ENCODE measurements at regions not wholly inside any gene's neighbourhood (a gene's known extent, or its start where the extent isn't known, plus 50 kb on each side); places are given as distances from the start of the nearest gene placed in this dataset.

DNA sequence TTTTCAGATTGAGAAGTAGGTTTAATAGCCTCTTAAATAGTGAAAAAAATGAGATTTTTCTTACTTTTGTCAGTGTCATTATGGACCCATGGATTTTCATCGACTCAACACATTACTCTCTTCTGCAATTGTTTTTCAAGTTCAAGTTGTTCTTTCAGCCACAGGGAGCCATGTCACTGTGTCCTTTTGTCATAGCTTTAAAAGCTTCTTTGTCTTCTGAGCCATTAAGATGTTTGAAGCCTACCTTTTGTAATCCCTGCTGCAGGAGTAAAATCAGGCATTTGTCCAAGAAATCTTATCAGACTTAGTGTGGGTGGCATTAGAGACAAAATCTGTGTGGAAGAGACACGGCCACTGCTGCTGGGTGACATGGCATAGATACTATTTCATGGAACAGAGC, 92.8 kb upstream of the ZP4 start:
- in situ Hi-C loops (cut with HindIII; ENCODE audit: low sequenced_read_pairs): no loop called here
- no peak for DNase-seq (ENCODE audit: low spot score)

DNA sequence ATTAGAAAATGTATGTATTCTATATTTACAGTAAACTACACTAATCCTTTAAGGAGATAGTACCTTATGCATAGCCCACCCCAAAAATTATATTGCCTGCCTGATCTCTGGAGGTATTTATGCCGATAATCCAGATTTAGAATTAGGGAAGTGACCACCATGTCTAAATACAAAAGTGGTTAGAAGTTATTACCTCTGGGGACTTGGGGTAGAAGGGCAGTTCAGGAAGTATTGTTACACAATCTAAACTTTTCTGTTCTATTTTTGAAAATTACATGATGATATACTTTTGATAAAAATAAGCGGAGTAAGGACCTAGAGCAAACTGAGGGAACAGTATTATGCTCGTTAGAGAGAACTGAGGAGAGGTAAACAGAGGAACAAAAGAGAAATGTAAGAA, 90.5 kb upstream of the ZP4 start:
- in situ Hi-C loops (cut with HindIII; ENCODE audit: low sequenced_read_pairs): no loop called here
- no peak for DNase-seq (ENCODE audit: low spot score)

DNA sequence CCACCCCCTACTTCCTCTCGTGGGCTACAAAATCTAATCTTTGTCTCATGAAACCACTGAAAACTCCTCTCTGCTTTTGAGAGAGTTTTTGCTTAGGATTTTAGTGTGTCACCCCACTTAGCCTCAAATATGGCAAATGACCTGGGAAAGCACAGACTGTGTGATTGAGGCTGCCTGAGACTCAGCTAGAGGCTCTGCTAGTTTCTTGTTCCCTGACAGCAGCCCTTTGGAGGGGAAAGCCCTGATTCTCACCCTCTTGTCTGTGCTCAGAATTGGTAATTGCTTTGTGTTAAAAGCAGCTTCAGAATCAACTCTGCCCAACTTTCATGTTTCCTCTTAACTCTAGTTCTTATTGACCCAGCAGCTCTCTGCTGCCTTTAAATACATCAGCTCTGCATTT, 85.6 kb upstream of the ZP4 start:
- DNase-seq (ENCODE audit: low spot score): no peak
- in situ Hi-C loops (cut with HindIII; ENCODE audit: low sequenced_read_pairs): no loop called here

DNA sequence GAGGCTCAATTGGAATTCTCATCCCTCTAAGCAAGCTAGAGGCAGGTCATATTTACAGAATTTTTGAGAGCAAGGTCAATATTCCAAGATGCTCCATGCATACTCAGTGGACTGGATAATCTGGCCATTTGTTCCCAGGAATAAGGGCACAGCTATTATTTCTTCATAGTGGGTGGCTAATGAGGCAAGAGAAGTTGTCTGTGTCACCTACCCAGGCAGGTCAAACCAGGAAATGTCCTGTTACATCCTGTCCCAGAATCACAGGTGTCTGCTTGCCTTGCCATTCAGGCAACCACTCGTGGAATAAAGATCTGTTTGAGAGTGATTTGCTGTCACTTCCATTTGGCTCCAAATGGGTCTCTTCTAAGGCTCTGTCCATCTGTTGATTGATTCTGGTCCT, 85.2 kb upstream of the ZP4 start:
- in situ Hi-C loops (cut with HindIII; ENCODE audit: low sequenced_read_pairs): no loop called here

DNA sequence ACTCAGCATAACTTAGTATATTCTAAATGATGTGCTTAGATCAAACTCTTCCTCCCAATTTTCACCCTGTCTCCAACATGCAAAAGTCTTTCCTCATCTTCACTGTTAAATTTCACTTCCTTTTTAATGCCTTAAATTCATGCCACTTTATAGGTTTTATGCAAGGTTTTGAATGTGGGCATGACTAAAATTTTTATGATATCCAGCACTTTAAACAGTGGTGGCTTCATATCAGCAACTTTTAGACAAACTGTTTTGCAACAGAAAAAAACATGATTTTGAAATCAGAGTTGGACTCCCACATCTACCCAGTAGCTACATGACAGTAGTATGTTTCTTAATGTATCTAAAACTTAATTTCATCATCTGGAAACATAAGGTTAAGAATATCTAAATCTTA, 84.7 kb upstream of the ZP4 start:
- in situ Hi-C loops (cut with HindIII; ENCODE audit: low sequenced_read_pairs): no loop called here

More for the DNA sequence above, 85.2 kb upstream of the ZP4 start:
- no peak for DNase-seq (ENCODE audit: low spot score)

DNA sequence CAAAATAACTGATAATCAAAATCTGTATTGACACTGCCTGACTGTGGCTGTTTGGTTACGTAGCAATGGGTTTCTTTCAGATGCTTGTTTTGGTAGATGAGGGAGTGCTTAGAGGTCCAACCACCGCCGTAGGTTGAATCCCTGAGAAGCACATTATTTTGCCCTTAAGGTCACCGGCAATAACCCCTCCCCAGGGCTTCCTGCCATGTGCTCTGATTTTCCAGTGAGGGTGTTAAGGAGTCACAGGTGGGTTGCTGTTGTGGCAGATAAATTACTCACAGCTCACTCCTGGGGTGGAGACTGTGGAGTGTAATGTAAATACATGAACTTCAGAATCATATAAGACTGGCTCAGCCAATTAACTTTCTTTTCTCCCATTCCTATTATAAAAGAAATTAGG, 81.5 kb upstream of the ZP4 start:
- in situ Hi-C loops (cut with HindIII; ENCODE audit: low sequenced_read_pairs): no loop called here
- no peak for DNase-seq (ENCODE audit: low spot score)

More for the DNA sequence above, 84.7 kb upstream of the ZP4 start:
- DNase-seq (ENCODE audit: low spot score): no peak

DNA sequence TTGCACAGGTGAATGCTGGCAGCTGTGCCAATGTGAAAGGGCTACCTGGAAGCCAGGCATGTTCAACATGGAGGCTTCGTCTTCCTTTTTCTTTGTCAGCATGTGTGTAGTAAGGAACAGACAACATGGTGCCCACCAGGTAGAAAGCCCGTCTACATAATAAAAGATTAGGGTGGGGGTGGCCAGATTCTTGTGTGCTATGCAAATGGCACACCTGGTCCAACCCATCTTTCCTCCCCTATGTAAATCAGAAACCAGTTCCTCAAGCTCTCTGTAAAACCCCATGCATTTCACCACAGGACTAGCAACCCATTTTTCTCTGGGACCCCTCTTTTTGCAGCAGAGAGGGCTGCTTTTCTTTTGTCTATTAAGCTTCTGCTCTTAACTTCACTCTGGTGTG, 72.3 kb upstream of the ZP4 start:
- in situ Hi-C loops (cut with HindIII; ENCODE audit: low sequenced_read_pairs): no loop called here
- no peak for DNase-seq (ENCODE audit: low spot score)

DNA sequence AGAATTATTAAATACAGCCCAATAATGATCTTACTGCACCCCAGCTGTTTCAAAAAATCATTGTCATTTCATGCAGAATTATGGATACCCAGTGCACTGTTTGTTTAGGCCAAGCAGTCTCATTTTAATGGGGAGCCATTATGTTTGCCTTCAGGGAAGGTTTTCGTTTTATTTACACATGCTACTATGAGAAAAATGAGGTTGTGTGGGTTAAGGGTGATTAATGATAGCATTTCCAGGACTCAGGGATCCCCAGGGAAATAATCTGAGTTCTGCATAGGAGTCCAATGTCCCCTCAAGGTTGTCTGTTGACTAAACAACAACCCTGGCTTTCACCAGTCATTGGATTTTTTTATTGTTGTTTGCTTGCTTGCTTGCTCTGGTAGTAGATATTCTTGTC, 71.0 kb upstream of the ZP4 start:
- in situ Hi-C loops (cut with HindIII; ENCODE audit: low sequenced_read_pairs): no loop called here
- DNase-seq (ENCODE audit: low spot score): no peak

DNA sequence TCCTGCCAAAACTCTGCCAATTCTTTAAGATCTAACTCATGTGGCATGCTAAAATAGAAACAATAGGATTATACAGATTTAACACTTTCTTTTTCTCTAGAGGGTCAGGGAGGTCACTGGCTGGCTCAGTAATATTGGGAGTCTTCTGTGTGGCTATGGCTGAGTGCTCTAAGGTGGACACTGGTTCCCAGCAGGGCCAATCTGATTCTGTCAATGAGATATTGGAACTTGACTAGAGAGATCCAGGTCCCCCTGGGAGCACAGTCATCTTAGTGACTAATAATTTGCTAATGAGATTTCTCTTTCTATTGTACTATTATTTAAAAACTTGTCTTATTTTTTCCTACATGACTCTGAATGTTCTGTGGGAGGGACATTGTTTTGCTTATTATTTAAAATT, 69.1 kb upstream of the ZP4 start:
- in situ Hi-C loops (cut with HindIII; ENCODE audit: low sequenced_read_pairs): no loop called here
- no peak for DNase-seq (ENCODE audit: low spot score)

DNA sequence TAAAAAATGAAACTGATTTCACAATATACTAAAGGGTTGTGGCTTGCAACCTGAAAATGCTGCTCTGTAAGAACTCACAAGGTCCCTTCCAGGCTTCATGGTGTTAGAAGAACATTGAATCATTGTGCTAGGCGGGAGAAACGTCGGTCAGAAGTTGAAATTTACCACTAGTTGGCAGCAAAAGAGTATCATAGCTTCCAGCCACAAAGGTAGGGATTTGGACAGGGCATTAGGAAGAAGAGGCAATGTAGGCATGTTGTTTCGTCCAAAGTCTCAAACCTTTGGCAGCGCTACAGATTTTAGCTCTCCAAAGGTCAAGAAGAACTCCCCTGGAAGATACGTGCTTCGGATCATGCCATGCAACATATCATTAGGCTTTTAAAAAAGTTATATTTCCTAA, 62.5 kb upstream of the ZP4 start:
- no peak for DNase-seq (ENCODE audit: low spot score)
- in situ Hi-C loops (cut with HindIII; ENCODE audit: low sequenced_read_pairs): no loop called here

Measured in G401 (cell line).